ENCODE measurements at regions not wholly inside any gene's neighbourhood (a gene's known extent, or its start where the extent isn't known, plus 50 kb on each side); places are given as distances from the start of the nearest gene placed in this dataset.

DNA sequence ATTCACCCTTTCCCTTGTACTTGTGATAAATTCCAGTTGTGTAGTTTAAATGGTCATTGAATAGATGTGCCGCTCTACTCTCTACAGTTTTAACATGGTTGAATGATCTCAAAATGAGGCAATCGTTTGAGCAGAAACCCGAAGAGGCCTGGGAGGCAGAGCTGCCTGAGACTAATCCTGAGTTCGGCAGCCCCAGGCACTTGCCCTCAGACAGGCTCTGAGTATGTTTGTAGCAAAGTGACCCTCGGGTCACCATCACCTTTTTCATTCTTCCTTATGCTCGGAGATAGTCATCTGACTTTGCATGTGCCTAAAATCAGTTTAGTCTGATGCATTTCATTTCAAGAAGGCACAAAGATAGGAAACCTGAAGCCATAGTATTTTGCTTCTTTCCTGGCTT, 184.0 kb upstream of the RBFOX1 start:
- H3K4me1 ChIP-seq (ENCODE audit: insufficient read depth, low read length, poor library complexity, severe bottlenecking): no peaks in the 10 kb centered on the region
- TF ChIP-seq, protein P1, sequence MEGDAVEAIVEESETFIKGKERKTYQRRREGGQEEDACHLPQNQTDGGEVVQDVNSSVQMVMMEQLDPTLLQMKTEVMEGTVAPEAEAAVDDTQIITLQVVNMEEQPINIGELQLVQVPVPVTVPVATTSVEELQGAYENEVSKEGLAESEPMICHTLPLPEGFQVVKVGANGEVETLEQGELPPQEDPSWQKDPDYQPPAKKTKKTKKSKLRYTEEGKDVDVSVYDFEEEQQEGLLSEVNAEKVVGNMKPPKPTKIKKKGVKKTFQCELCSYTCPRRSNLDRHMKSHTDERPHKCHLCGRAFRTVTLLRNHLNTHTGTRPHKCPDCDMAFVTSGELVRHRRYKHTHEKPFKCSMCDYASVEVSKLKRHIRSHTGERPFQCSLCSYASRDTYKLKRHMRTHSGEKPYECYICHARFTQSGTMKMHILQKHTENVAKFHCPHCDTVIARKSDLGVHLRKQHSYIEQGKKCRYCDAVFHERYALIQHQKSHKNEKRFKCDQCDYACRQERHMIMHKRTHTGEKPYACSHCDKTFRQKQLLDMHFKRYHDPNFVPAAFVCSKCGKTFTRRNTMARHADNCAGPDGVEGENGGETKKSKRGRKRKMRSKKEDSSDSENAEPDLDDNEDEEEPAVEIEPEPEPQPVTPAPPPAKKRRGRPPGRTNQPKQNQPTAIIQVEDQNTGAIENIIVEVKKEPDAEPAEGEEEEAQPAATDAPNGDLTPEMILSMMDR (conservative IDR thresholded peaks at IDR 0.05; ENCODE audit: low read length): no peak
- TF ChIP-seq EZH2phosphoT487 (IDR thresholded peaks at IDR 0.05; ENCODE audit: borderline replicate concordance, low read depth, low read length): no peak
- H3K36me3 ChIP-seq (ENCODE audit: insufficient read depth, low read length): no peaks in the 10 kb centered on the region
- ChIA-PET CTCF (ENCODE audit: unreplicated experiment) (no interaction called here), POLR2A (no interaction called here)
- H3K4me2 ChIP-seq (ENCODE audit: low read length): no peak overlapping the region
- H3K4me3 ChIP-seq (ENCODE audit: low read depth, low read length, poor library complexity, severe bottlenecking): no peak overlapping the region
- no peak overlapping the region for H3K27ac ChIP-seq (ENCODE audit: low read depth, low read length, poor library complexity, severe bottlenecking)
- no peak for DNase-seq (ENCODE audit: low spot score)
- no peaks in the 10 kb centered on the region for H3K9me3 ChIP-seq (ENCODE audit: low read length)
- H2AFZ ChIP-seq (ENCODE audit: low read length): no peak overlapping the region
- intact Hi-C loops (cut with micrococcal nuclease; ENCODE audit: unreplicated experiment): no loop called here
- no peaks in the 10 kb centered on the region for H4K20me1 ChIP-seq (ENCODE audit: insufficient read depth, low read length)
- no TSS peak for BruUV-seq (replicated peaks)
- H3K79me2 ChIP-seq (ENCODE audit: insufficient read depth, low read depth, low read length): no peaks in the 10 kb centered on the region
- no peaks in the 10 kb centered on the region for H3K9me2 ChIP-seq (ENCODE audit: insufficient read depth, low read length)

DNA sequence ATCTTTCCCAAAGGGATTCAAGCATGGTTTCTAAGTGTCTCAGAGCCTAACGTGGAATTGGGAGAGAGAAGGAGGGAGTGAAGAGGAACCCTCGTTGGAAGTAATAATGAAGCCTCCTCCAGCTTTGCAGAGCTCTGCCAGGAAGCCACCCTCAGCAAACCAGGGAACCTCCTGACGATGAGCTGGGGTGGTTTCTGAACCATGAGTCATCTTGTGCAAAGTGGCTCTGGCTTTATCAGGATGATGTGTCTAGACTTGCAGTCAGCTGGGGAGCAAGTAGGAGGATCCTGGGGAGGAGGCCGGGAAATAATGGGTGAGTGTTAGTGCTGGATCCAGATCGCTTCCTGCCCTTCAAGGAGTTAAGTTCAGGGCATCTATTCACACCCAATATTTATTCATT, 191.7 kb upstream of the RBFOX1 start:
- H3K4me1 ChIP-seq (ENCODE audit: insufficient read depth, low read length, poor library complexity, severe bottlenecking): no peaks in the 10 kb centered on the region
- no peak for DNase-seq (ENCODE audit: low spot score)
- H2AFZ ChIP-seq (ENCODE audit: low read length): no peak overlapping the region
- TF ChIP-seq EZH2phosphoT487 (IDR thresholded peaks at IDR 0.05; ENCODE audit: borderline replicate concordance, low read depth, low read length): no peak
- TF ChIP-seq, protein P1 (conservative IDR thresholded peaks at IDR 0.05; ENCODE audit: low read length): no peak
- BruUV-seq (replicated peaks): no TSS peak
- POLR2A ChIA-PET: no interaction called here
- H3K79me2 ChIP-seq (ENCODE audit: insufficient read depth, low read depth, low read length): no peaks in the 10 kb centered on the region
- no peaks in the 10 kb centered on the region for H4K20me1 ChIP-seq (ENCODE audit: insufficient read depth, low read length)
- CTCF ChIA-PET (ENCODE audit: unreplicated experiment): interaction anchor here (0.6 kb wide), 1 partner anchor 700 kb away, joined by 3 read pairs; no protein-coding TSS in a partner anchor
- H3K4me3 ChIP-seq (ENCODE audit: low read depth, low read length, poor library complexity, severe bottlenecking): no peak overlapping the region
- intact Hi-C loops (cut with micrococcal nuclease; ENCODE audit: unreplicated experiment): no loop called here
- H3K4me2 ChIP-seq (ENCODE audit: low read length): no peak overlapping the region
- H3K27ac ChIP-seq (ENCODE audit: low read depth, low read length, poor library complexity, severe bottlenecking): no peak overlapping the region
- no peaks in the 10 kb centered on the region for H3K9me3 ChIP-seq (ENCODE audit: low read length)
- H3K36me3 ChIP-seq (ENCODE audit: insufficient read depth, low read length): no peaks in the 10 kb centered on the region
- H3K9me2 ChIP-seq (ENCODE audit: insufficient read depth, low read length): no peaks in the 10 kb centered on the region

DNA sequence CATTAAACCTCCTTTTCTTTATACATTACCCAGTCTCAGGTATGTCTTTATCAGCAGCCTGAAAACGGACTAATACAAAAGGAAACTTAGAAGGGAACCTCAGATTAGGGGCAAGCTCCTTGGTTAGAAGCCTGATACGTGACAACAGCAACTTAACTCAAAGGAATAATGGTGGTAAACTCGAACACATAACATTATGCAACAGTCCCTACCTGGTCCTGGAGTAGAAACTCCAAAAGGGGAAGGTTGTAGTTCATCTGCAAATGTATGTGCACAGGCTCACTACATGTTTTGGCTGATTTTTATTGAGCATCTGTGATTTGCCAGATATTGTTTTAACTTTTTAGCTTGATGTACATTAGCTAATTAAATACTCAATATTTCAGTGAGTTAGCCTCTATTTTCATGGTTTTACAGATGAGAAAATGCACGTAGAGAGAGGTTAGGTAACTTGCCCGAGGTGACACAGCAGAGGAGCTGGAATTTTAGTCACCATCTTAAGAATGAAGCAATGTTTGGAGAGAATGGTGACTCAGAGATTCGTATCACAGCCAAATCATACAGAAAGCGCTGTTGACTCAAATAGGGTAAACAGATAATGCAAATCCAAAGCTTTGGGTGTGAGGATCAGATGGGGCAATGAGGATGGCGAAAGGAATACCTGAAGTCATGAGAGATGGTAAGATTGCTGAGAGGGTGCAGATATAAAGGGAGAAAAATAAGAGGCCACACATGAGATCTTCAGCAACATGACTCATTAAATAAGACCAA, 194.9 kb upstream of the RBFOX1 start:
- no peak for TF ChIP-seq EZH2phosphoT487 (IDR thresholded peaks at IDR 0.05; ENCODE audit: borderline replicate concordance, low read depth, low read length)
- TF ChIP-seq, protein P1 (conservative IDR thresholded peaks at IDR 0.05; ENCODE audit: low read length): no peak
- no peaks in the 10 kb centered on the region for H3K79me2 ChIP-seq (ENCODE audit: insufficient read depth, low read depth, low read length)
- no peaks in the 10 kb centered on the region for H3K9me2 ChIP-seq (ENCODE audit: insufficient read depth, low read length)
- H3K9me3 ChIP-seq (ENCODE audit: low read length): no peaks in the 10 kb centered on the region
- ChIA-PET POLR2A (no interaction called here), CTCF (ENCODE audit: unreplicated experiment) (no interaction called here)
- BruUV-seq (replicated peaks): no TSS peak
- no peak overlapping the region for H2AFZ ChIP-seq (ENCODE audit: low read length)
- no peak overlapping the region for H3K27ac ChIP-seq (ENCODE audit: low read depth, low read length, poor library complexity, severe bottlenecking)
- H3K36me3 ChIP-seq (ENCODE audit: insufficient read depth, low read length): no peaks in the 10 kb centered on the region
- H3K4me3 ChIP-seq (ENCODE audit: low read depth, low read length, poor library complexity, severe bottlenecking): no peak overlapping the region
- DNase-seq (ENCODE audit: low spot score): no peak
- no peaks in the 10 kb centered on the region for H3K4me1 ChIP-seq (ENCODE audit: insufficient read depth, low read length, poor library complexity, severe bottlenecking)
- no peak overlapping the region for H3K4me2 ChIP-seq (ENCODE audit: low read length)
- intact Hi-C loops (cut with micrococcal nuclease; ENCODE audit: unreplicated experiment): no loop called here
- H4K20me1 ChIP-seq (ENCODE audit: insufficient read depth, low read length): no peaks in the 10 kb centered on the region
